Osteocyte (in vitro differentiated cells): ENCODE measurements at regions not wholly inside any gene's neighbourhood (a gene's known extent, or its start where the extent isn't known, plus 50 kb on each side); places are given as distances from the start of the nearest gene placed in this dataset.

Experiments used
- DNase-seq: peaks from one replicate; pipeline ENCODE4 v3.0.0; 2021; ENCODE audit warnings: mixed read lengths; ENCODE audit not compliant: unreplicated experiment; ENCODE audit errors: extremely low spot score
- H3K27ac Mint-ChIP-seq: one replicate; pipeline ENCODE4 v1.8.0; 2021; ENCODE audit warnings: mild to moderate bottlenecking, mixed read lengths; ENCODE audit not compliant: unreplicated experiment
- H3K27me3 Mint-ChIP-seq: one replicate; pipeline ENCODE4 v1.8.0; 2021; ENCODE audit warnings: mixed read lengths; ENCODE audit not compliant: unreplicated experiment
- H3K36me3 Mint-ChIP-seq: one replicate; pipeline ENCODE4 v1.8.0; 2021; ENCODE audit warnings: mixed read lengths; ENCODE audit not compliant: unreplicated experiment
- H3K4me1 Mint-ChIP-seq: one replicate; pipeline ENCODE4 v1.8.0; 2021; ENCODE audit warnings: mixed read lengths; ENCODE audit not compliant: unreplicated experiment
- H3K4me3 Mint-ChIP-seq: one replicate; pipeline ENCODE4 v1.8.0; 2021; ENCODE audit warnings: mild to moderate bottlenecking, moderate library complexity, mixed read lengths; ENCODE audit not compliant: unreplicated experiment
- H3K9me3 Mint-ChIP-seq: one replicate; pipeline ENCODE4 v1.8.0; 2021; ENCODE audit warnings: mixed read lengths; ENCODE audit not compliant: unreplicated experiment
- CTCF ChIP-seq: fragments of 200-600 bp; sonication (generic); IDR thresholded peaks from 2 replicates; pipeline ENCODE4 v1.5.0; 2021; ENCODE audit warnings: antibody characterized with exemption, mild to moderate bottlenecking, moderate library complexity

GRCh38 chr15:81853150-81853748 is 192.6 kb downstream of the MEX3B start:
- Mint-ChIP-seq H3K27ac (no peak overlapping the region), H3K4me1 (peaks cover 1% of the 10 kb centered on the region), H3K4me3 (no peak overlapping the region), H3K27me3 (no peaks in the 10 kb centered on the region), H3K36me3 (peaks cover 11% of the 10 kb centered on the region), H3K9me3 (no peaks in the 10 kb centered on the region)
- no peak for DNase-seq
- TF ChIP-seq CTCF, result no peak

- no peaks in the 10 kb centered on the region for H3K9me3 Mint-ChIP-seq
- no peaks in the 10 kb centered on the region for H3K27me3 Mint-ChIP-seq
- no peak for TF ChIP-seq CTCF
- H3K36me3 Mint-ChIP-seq, result peaks cover 11% of the 10 kb centered on the region
- H3K4me3 Mint-ChIP-seq, result no peak overlapping the region
- no peak for DNase-seq
- H3K4me1 Mint-ChIP-seq, result no peaks in the 10 kb centered on the region
- H3K27ac Mint-ChIP-seq, result no peak overlapping the region
Observed at GRCh38 chr15:81852411-81853149, 193.2 kb downstream of the MEX3B start.

- H3K36me3 Mint-ChIP-seq, result peaks cover 6% of the 10 kb centered on the region
- no peaks in the 10 kb centered on the region for H3K4me1 Mint-ChIP-seq
- H3K9me3 Mint-ChIP-seq, result no peaks in the 10 kb centered on the region
- no peaks in the 10 kb centered on the region for H3K27me3 Mint-ChIP-seq
- no peak for TF ChIP-seq CTCF
- no peak for DNase-seq
- no peak overlapping the region for H3K27ac Mint-ChIP-seq
- no peak overlapping the region for H3K4me3 Mint-ChIP-seq
Observed at GRCh38 chr15:81851757-81852156, 194.1 kb downstream of the MEX3B start.

- DNase-seq, result no peak
- Mint-ChIP-seq H3K36me3 (peaks cover 6% of the 10 kb centered on the region), H3K4me1 (no peaks in the 10 kb centered on the region), H3K9me3 (no peaks in the 10 kb centered on the region), H3K27me3 (no peaks in the 10 kb centered on the region), H3K27ac (no peak overlapping the region), H3K4me3 (no peak overlapping the region)
- no peak for TF ChIP-seq CTCF
Observed at GRCh38 chr15:81851325-81851724, 194.5 kb downstream of the MEX3B start.

GRCh38 chr15:81849289-81849688 is 196.5 kb downstream of the MEX3B start:
- Mint-ChIP-seq H3K36me3 (peaks cover 4% of the 10 kb centered on the region), H3K27ac (no peak overlapping the region), H3K4me1 (no peaks in the 10 kb centered on the region), H3K9me3 (no peaks in the 10 kb centered on the region), H3K4me3 (no peak overlapping the region), H3K27me3 (no peaks in the 10 kb centered on the region)
- no peak for DNase-seq
- TF ChIP-seq CTCF, result no peak
